Right lobe of liver (tissue), 6 donors: ENCODE measurements at regions not wholly inside any gene's neighbourhood (a gene's known extent, or its start where the extent isn't known, plus 50 kb on each side); places are given as distances from the start of the nearest gene placed in this dataset.

Source experiments
- ATAC-seq, 4 donors: fragments of 200-7000 bp; cut with Tn5 transposase; one replicate each; pipeline ENCODE4 v1.9.1; 2020; ENCODE audit warnings: mild to moderate bottlenecking in 4 of 4, moderate library complexity in 4 of 4
- DNase-seq, 3 donors: peaks; one replicate each; pipeline ENCODE4 v3.0.0-alpha.2; 2020
- H3K27ac ChIP-seq, 3 donors: fragments of 200-600 bp; one replicate each; pipeline ENCODE4 v1.8.0; 2022
- H3K27me3 ChIP-seq, 2 donors: fragments of 200-600 bp; one replicate each; pipeline ENCODE4 v1.8.0; 2022
- H3K36me3 ChIP-seq, 4 donors: fragments of 200-600 bp; sonication (generic) in 1 of 4; one replicate each; pipeline versions ENCODE4 v1.5.1 to v1.8.0; 2017 to 2022; ENCODE audit warnings: control low read depth in 1 of 4
- H3K4me1 ChIP-seq, 4 donors: fragments of 200-600 bp; sonication (generic) in 1 of 4; one replicate each; pipeline versions ENCODE4 v1.5.1 to v1.8.0; 2017 to 2022; ENCODE audit warnings: control low read depth in 1 of 4
- H3K4me3 ChIP-seq, 3 donors: fragments of 200-600 bp; one replicate each; pipeline ENCODE4 v1.8.0; 2022
- H3K9me3 ChIP-seq, 4 donors: fragments of 200-600 bp; sonication (generic) in 1 of 4; one replicate each; pipeline versions ENCODE4 v1.5.1 to v1.8.0; 2017 to 2022; ENCODE audit warnings: control low read depth in 1 of 4
- POLR2A ChIP-seq: fragments of 450-650 bp; IDR thresholded peaks from one replicate; pipeline ENCODE4 v1.6.1; 2017; ENCODE audit warnings: antibody characterized with exemption, mild to moderate bottlenecking
- WGBS: methylation state at CpG from one replicate; pipeline ENCODE4 v1.1.6; 2018; ENCODE audit warnings: low coverage, low lambda C conversion rate; ENCODE audit not compliant: insufficient coverage; ENCODE audit errors: missing lambda C conversion rate; 5-methylcytosine and 5-hydroxymethylcytosine counted together
- intact Hi-C, 2 donors: fragments of 100-400 bp; cut with DNase I; formaldehyde crosslinking; loops; one replicate each; pipeline versions ENCODE4 v1.11.2 to v1.14.1; 2022
- TF ChIP-seq, protein P1 (sequence below), 4 donors: fragments of 200-600 bp in 3 of 4; fragments of 450-650 bp in 1 of 4; IDR thresholded peaks; one replicate each; pipeline versions ENCODE4 v1.5.1 to v1.8.0; 2016 to 2022; ENCODE audit warnings: antibody characterized with exemption in 4 of 4, mild to moderate bottlenecking in 2 of 4
- donor health status: DM: no; HTN: yes; CAD: no.
- donor health status: DM: no; HTN: no; CAD: no.
- donor health status: DM: no; HTN: no; CAD: no.
- donor health status: DM: no; HTN: yes; CAD: no.
- donor health status: DM: no; HTN: yes; CAD: no.

GRCh38 chr6:113356139-113356538 lies 501.0 kb upstream of the MARCKS start:
- no peak for TF ChIP-seq POLR2A
- TF ChIP-seq, protein P1, sequence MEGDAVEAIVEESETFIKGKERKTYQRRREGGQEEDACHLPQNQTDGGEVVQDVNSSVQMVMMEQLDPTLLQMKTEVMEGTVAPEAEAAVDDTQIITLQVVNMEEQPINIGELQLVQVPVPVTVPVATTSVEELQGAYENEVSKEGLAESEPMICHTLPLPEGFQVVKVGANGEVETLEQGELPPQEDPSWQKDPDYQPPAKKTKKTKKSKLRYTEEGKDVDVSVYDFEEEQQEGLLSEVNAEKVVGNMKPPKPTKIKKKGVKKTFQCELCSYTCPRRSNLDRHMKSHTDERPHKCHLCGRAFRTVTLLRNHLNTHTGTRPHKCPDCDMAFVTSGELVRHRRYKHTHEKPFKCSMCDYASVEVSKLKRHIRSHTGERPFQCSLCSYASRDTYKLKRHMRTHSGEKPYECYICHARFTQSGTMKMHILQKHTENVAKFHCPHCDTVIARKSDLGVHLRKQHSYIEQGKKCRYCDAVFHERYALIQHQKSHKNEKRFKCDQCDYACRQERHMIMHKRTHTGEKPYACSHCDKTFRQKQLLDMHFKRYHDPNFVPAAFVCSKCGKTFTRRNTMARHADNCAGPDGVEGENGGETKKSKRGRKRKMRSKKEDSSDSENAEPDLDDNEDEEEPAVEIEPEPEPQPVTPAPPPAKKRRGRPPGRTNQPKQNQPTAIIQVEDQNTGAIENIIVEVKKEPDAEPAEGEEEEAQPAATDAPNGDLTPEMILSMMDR (IDR thresholded peaks at IDR 0.05) = no peak
- Histone ChIP-seq H3K27me3 (no peaks in the 10 kb centered on the region), H3K4me3 (no peak overlapping the region), H3K27ac (no peak overlapping the region), H3K36me3 (no peaks in the 10 kb centered on the region), H3K4me1 (peaks cover 0 to 12% (median 0%) of the 10 kb centered on the region in 4 donors), H3K9me3 (no peaks in the 10 kb centered on the region)
- ATAC-seq (no peak), DNase-seq (no peak)
- intact Hi-C loops = no loop called here
- 70% methylated on average over 1 of the region's 1 CpG for WGBS

GRCh38 chr6:113357041-113357440 lies 500.1 kb upstream of the MARCKS start:
- no peaks in the 10 kb centered on the region for H3K9me3 ChIP-seq
- intact Hi-C loops = no loop called here
- peaks cover 0 to 7% (median 0%) of the 10 kb centered on the region in 4 donors for H3K4me1 ChIP-seq
- TF ChIP-seq POLR2A = no peak
- WGBS = 81% methylated on average over 4 of the region's 4 CpGs
- H3K4me3 ChIP-seq = no peak overlapping the region
- no peak overlapping the region for H3K27ac ChIP-seq
- no peak for DNase-seq
- ATAC-seq = no peak
- no peaks in the 10 kb centered on the region for H3K27me3 ChIP-seq
- no peaks in the 10 kb centered on the region for H3K36me3 ChIP-seq

DNA sequence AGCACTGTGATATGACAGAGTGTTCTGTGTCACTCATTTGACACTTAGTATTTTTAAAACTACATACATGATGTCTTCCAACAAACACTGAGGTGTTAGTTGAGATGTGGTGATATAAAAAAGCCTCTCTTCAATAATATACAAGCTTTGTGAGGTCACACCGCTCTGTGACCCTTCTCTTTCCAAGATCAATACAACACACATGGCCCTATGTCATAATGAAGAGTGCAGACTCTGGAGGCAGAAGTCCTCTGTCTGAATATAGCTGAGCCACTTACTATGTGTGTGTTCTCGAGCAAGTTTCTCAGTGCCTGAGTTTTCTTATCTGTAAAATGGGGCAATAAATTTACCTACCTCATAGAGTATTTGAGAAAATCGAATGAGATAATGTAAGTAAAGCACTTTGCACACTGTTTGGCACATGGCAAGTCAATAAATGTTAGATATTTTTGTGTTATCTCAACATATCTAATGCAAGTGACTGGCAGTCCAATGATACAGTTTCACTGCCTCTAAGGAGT lies 499.0 kb upstream of the MARCKS start:
- H3K36me3 ChIP-seq = no peaks in the 10 kb centered on the region
- no peaks in the 10 kb centered on the region for H3K27me3 ChIP-seq
- H3K27ac ChIP-seq = no peak overlapping the region
- H3K4me1 ChIP-seq = no peaks in the 10 kb centered on the region
- intact Hi-C loops = no loop called here
- H3K4me3 ChIP-seq = no peak overlapping the region
- WGBS = 72% methylated on average over 3 of the region's 3 CpGs
- no peak for TF ChIP-seq POLR2A
- TF ChIP-seq, protein P1 (IDR thresholded peaks at IDR 0.05) = no peak
- H3K9me3 ChIP-seq = no peaks in the 10 kb centered on the region
- ATAC-seq (no peak), DNase-seq (no peak)

DNA sequence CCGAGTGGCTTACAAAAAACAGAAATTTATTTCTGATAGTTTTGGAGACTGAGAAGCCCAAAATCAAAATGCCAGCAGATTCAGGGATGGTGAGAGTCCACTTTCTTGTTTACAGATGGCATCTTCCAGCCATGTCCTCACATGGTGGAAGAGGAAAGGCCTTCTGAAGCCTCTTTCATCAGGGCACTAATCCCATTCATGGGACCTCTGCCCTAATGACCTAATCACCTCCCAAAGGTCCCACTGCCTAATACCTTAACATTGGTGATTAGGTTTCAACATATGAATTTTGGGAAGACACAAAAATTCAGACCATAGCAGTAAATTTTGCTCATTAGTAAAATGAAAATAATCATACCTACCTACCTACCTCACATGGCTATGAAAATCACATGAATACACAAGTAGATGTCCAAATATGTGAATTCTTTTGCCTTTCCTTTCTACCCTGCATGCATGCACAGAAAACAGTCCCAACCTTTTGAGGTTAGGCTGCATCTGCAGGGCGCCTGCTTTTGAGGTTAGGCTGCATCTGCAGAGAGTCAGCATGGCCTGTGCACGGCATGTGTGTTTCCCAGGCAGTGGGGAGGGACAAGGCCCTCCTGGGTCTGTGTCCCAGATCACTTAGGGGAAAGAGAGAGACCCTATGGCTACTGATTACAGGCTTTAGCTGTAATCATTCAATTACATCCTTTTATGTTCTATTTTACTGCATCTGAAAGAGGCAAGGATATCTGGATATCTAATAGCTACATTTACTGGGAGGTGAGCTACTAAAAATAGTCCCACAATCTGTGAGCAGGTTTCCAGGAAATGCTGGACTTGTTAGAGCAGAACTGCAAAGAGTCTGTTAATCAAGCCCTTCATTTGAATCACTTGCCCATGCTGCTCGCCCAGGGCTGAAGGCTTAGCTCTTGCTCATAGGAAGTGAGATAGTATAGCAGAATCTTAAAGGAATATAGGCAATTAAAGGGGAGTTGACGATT lies 497.7 kb upstream of the MARCKS start:
- Histone ChIP-seq H3K4me1 (no peaks in the 10 kb centered on the region), H3K27me3 (no peaks in the 10 kb centered on the region), H3K36me3 (no peaks in the 10 kb centered on the region), H3K27ac (no peak overlapping the region), H3K9me3 (no peaks in the 10 kb centered on the region), H3K4me3 (no peak overlapping the region)
- DNase-seq = no peak
- whole genome bisulfite sequencing = 86% methylated on average over 4 of the region's 5 CpGs
- TF ChIP-seq, protein P1 (IDR thresholded peaks at IDR 0.05) = no peak
- no peak for TF ChIP-seq POLR2A
- ATAC-seq = no peak
- intact Hi-C loops = no loop called here

DNA sequence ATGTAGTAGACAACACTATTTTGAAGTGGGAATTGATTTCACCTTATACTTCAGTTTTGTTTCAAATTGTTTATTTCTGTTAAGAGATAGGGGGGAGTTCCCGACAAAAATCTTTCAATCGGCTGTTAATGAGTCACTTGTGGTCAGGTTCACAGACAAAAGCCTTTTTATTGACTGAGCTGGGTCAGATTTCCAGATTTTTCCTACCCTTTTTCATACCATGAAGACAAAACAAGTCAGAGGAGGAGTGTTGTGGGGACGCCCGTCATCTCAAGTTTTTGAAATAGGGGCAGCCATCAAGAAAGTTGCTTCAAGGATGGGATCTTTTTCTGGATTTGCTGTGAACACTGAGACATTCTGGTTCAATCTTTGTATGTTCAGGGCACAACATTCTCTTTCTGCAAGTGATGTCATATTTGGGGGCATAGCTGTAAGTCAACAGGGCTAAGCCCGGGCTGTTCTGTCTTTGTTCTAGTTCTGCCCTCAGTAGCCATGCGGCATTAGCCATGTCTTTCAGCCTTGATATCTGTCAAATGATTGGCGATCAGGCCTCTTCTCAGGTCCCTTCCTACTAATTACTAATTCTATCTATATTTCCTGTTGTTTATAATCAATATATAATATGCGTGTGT lies 496.0 kb upstream of the MARCKS start:
- H3K4me3 ChIP-seq = no peak overlapping the region
- no peak overlapping the region for H3K27ac ChIP-seq
- no peaks in the 10 kb centered on the region for H3K36me3 ChIP-seq
- no peaks in the 10 kb centered on the region for H3K4me1 ChIP-seq
- TF ChIP-seq POLR2A = no peak
- TF ChIP-seq, protein P1 (IDR thresholded peaks at IDR 0.05) = no peak
- intact Hi-C loops = no loop called here
- H3K27me3 ChIP-seq = no peaks in the 10 kb centered on the region
- 56% methylated on average over 8 of the region's 8 CpGs for WGBS
- DNase-seq (no peak), ATAC-seq (no peak)
- no peaks in the 10 kb centered on the region for H3K9me3 ChIP-seq
